ENCODE measurements at regions not wholly inside any gene's neighbourhood (a gene's known extent, or its start where the extent isn't known, plus 50 kb on each side); places are given as distances from the start of the nearest gene placed in this dataset.

DNA sequence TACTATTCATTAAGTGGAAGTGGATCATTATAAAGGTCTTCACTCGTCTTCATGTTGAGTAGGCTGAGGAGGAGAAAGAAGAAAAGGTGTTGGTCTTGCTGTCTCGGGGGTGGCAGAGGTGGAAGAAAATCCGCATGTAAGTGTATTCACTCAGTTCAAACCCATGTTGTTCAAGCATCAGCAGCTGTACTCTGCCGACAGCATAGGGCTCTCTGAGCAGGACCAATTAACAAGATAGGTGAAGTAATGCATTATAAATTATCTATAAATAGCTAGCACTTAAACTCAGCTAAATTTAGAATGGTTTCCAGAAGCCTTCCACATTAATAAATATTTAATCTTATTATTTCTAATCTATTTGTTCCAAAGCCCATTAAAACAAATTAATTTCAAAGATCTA lies 116.8 kb downstream of the RGS2 start:
- TF ChIP-seq, protein P1, sequence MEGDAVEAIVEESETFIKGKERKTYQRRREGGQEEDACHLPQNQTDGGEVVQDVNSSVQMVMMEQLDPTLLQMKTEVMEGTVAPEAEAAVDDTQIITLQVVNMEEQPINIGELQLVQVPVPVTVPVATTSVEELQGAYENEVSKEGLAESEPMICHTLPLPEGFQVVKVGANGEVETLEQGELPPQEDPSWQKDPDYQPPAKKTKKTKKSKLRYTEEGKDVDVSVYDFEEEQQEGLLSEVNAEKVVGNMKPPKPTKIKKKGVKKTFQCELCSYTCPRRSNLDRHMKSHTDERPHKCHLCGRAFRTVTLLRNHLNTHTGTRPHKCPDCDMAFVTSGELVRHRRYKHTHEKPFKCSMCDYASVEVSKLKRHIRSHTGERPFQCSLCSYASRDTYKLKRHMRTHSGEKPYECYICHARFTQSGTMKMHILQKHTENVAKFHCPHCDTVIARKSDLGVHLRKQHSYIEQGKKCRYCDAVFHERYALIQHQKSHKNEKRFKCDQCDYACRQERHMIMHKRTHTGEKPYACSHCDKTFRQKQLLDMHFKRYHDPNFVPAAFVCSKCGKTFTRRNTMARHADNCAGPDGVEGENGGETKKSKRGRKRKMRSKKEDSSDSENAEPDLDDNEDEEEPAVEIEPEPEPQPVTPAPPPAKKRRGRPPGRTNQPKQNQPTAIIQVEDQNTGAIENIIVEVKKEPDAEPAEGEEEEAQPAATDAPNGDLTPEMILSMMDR (IDR thresholded peaks at IDR 0.05; ENCODE audit: low read depth, low read length, missing input control) = no peak
- TF ChIP-seq, protein P2, sequence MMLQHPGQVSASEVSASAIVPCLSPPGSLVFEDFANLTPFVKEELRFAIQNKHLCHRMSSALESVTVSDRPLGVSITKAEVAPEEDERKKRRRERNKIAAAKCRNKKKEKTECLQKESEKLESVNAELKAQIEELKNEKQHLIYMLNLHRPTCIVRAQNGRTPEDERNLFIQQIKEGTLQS (IDR thresholded peaks at IDR 0.05) = no peak
- no peak for TF ChIP-seq YY1 (IDR thresholded peaks at IDR 0.05)
- TF ChIP-seq MAX (IDR thresholded peaks at IDR 0.05) = no peak
- TF ChIP-seq RAD21 (IDR thresholded peaks at IDR 0.05) = no peak
- no peak for TF ChIP-seq FOXA1 (IDR thresholded peaks at IDR 0.05)
- TF ChIP-seq JUND (IDR thresholded peaks at IDR 0.05) = no peak
- no peak for TF ChIP-seq SP1 (IDR thresholded peaks at IDR 0.05)
- TF ChIP-seq EGR1 (IDR thresholded peaks at IDR 0.05; ENCODE audit: low read depth in 2 of 2) = no peak
- TF ChIP-seq HNF4A (conservative IDR thresholded peaks at IDR 0.05) = no peak
- TF ChIP-seq, protein P3, sequence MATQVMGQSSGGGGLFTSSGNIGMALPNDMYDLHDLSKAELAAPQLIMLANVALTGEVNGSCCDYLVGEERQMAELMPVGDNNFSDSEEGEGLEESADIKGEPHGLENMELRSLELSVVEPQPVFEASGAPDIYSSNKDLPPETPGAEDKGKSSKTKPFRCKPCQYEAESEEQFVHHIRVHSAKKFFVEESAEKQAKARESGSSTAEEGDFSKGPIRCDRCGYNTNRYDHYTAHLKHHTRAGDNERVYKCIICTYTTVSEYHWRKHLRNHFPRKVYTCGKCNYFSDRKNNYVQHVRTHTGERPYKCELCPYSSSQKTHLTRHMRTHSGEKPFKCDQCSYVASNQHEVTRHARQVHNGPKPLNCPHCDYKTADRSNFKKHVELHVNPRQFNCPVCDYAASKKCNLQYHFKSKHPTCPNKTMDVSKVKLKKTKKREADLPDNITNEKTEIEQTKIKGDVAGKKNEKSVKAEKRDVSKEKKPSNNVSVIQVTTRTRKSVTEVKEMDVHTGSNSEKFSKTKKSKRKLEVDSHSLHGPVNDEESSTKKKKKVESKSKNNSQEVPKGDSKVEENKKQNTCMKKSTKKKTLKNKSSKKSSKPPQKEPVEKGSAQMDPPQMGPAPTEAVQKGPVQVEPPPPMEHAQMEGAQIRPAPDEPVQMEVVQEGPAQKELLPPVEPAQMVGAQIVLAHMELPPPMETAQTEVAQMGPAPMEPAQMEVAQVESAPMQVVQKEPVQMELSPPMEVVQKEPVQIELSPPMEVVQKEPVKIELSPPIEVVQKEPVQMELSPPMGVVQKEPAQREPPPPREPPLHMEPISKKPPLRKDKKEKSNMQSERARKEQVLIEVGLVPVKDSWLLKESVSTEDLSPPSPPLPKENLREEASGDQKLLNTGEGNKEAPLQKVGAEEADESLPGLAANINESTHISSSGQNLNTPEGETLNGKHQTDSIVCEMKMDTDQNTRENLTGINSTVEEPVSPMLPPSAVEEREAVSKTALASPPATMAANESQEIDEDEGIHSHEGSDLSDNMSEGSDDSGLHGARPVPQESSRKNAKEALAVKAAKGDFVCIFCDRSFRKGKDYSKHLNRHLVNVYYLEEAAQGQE (IDR thresholded peaks at IDR 0.05) = no peak
- no peak for TF ChIP-seq NR2F2 (IDR thresholded peaks at IDR 0.05)
- no peak for TF ChIP-seq TAF1 (conservative IDR thresholded peaks at IDR 0.05)
